Neural cell (in vitro differentiated cells): ENCODE measurements at regions not wholly inside any gene's neighbourhood (a gene's known extent, or its start where the extent isn't known, plus 50 kb on each side); places are given as distances from the start of the nearest gene placed in this dataset.

Source experiments
- CTCF ChIP-seq: fragments of 450-650 bp; IDR thresholded peaks from 2 replicates; pipeline ENCODE4 v1.5.1; 2014; ENCODE audit warnings: antibody characterized with exemption, mild to moderate bottlenecking, moderate library complexity; ENCODE audit not compliant: poor library complexity, severe bottlenecking
- EZH2 ChIP-seq: fragments of 200-600, 300-800 bp; shearing (Covaris generic), sonication (generic); IDR thresholded peaks from 2 replicates; pipeline ENCODE4 v1.6.1; 2014; ENCODE audit warnings: antibody characterized with exemption, low read length, borderline replicate concordance, mild to moderate bottlenecking; ENCODE audit not compliant: insufficient read depth, poor library complexity, severe bottlenecking
- POLR2AphosphoS5 ChIP-seq: IDR thresholded peaks from 2 replicates; pipeline ENCODE4 v1.6.1; 2012
- RAD21 ChIP-seq: fragments of 450-650 bp; conservative IDR thresholded peaks from 2 replicates; pipeline ENCODE4 v1.6.1; 2014; ENCODE audit warnings: antibody characterized with exemption, mild to moderate bottlenecking, moderate library complexity
- REST ChIP-seq: IDR thresholded peaks from 2 replicates; pipeline ENCODE4 v1.6.1; 2012; ENCODE audit warnings: borderline replicate concordance
- TAF1 ChIP-seq: IDR thresholded peaks from 2 replicates; pipeline ENCODE4 v1.6.1; 2012; ENCODE audit warnings: low read depth

GRCh38 chr4:186347743-186348142 is 81.8 kb downstream of the F11 start:
- no peak for TF ChIP-seq POLR2AphosphoS5
- no peak for TF ChIP-seq TAF1
- no peak for TF ChIP-seq CTCF
- no peak for TF ChIP-seq EZH2
- no peak for TF ChIP-seq RAD21
- TF ChIP-seq REST: no peak
